Embryonic facial prominence (tissue), 1 donor: ENCODE measurements at regions not wholly inside any gene's neighbourhood (a gene's known extent, or its start where the extent isn't known, plus 50 kb on each side); places are given as distances from the start of the nearest gene placed in this dataset.
A peak's percentile ranks its signal among the peaks of the same experiment; 100 is the strongest.

Experiments
- DNase-seq: peaks from one replicate; pipeline ENCODE4 v3.0.0-alpha.2; 2016; ENCODE audit errors: extremely low spot score

DNA sequence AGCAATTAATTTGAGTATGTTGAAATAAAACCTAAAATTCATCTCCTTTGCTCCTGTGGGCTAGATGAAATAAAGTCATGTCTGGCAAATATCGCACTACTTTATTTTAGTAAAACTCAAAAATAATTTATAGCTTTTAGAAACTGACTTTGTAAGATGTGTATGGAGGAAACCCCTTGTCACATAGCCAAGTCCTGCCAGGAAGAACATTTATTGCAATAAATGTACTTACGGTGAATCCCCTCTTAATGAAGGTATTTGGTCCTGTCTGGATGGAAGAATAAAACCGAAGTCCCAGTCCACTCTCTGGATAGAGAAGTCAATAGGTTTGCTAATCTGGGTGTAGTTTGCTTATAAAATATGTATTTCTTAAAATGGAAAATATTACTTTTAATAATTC is 1226.8 kb upstream of the MAP3K7 start:
- no peak for DNase-seq

DNA sequence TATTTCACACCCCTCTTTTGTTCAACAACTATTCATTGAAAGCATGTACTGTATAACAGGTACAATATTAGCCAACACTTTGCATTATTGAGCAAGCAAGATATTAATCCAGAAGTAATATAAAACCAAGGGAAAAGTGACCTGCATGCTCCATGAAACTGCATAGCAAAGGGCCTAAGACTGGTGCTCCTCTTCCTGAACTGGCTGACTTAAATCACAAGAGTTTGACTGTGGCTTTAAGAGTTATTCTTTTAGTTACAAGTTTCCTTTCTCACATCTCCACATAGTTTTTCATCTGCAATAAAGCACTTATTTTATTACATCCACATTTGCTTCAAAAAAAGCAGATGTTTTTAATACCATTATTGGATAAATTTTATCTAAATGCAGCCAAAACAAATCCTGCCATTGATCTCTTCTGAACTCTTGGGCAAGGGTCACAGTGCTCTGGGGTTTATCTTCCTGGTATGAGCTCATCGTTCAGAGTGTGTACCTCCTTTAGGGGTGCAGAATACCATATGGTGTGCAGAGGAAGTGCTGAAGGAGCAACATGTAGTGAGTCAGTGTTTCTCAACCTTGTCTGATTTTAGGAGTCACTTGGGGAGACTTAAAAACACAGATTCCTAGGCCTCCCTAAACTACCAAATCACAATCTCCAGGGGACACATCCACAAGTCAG is 1225.9 kb upstream of the MAP3K7 start:
- DNase-seq: peak; percentile 9

DNA sequence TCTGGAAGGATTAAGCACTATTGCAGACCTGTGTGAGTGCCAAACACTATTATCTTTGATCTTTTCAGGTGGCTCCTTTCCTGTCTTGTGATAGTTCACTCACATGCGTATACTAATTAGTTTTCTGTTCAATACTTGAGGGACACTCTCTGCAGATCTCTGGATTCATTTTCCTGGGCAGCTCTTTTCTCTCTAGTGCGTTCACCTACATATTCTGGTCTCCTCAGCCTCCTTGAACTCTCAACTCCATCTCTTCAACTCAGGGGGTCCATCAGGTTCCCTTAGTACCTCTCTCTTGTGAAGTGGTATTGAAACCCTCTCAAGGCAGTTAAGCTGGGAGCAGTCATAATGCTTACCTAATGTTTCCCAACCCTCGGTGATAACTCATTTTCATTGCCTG is 1218.1 kb upstream of the MAP3K7 start:
- DNase-seq: no peak

DNA sequence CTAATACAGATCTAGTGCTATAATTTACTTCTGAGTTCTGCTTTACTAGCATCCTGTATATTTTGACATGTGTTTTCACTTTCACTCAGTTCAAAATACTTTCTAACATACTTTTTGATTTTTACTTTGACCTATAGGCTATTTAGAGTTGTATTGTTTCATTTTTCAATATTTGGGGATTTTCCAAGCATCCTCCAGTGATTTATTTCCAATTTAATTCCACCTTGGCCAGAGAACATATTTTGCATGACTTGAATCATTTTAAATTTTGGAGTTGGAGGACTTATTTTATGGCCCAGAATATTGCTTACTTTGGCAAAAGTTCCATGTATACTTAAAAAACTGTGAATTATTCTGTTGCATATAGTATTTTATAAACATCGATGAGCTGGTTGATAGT is 1215.6 kb upstream of the MAP3K7 start:
- DNase-seq: no peak

DNA sequence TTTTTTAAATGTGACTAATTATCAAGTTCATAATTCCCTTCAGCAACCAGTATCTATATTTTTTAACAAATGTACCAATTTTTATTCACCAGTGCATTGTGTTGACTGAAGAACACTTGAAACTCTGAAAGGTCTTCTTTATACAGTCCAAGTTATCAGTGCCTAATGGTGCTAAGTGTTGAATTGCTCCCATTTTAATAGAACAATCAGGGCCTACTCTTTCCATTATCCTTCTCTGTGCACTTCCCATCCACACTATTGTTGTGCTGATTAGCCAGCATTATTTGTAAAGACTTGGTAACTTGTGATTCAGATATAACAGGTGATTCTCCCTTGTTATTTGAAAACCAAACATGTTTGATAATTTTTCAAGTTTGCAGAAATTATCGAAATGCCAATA is 1209.7 kb upstream of the MAP3K7 start:
- no peak for DNase-seq

DNA sequence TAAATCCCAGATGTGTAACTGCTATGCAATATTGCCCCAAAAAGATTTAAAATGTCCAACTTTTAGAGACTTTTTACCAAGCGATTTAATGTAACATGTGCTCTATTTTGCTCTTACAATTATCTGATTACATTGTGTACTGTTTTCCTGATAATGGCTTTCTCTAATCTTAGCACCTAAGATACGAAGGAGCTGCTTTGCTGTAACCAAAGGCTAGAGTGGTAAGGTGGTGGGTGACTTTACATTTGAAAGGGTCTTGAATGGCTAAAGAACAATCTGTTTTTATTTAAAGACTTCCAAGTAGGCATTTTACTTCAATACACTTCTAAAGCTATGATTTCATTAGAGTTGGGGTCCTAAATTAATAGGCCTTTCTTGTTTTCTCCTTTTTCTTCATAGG is 1201.6 kb upstream of the MAP3K7 start:
- DNase-seq: no peak

DNA sequence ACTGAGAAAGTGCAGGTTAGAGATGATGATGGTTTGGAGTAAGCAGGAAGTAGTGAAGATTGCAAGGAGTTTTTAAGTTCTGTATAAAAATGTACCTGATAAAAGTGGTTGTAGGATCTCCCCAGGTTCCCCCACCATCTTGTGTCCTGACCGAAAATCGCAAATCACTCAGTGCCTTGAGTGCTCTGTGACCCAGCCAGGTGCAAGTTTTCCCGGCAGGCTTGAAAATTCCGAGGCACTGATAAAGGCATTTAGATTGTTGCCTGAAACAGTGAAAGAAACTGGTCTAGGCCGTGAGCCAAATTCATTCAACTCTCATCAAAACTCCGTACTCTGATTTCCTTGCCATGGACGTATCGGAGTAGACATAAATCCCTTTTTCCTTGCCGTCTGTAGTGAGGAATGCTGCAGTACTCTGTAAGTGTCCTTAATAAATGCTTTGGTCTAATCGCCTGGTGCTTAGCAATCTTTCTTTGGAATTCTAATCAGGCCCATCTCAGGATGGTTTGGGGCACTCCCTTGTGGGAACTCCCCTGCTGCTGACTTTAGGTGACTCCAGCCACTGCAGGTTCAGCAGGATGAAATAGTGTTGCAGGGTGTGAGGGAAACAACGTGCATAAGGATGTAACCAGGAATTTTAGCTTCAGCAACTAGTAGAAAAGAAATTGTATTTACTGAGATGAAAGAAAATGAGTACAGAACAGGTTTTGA is 1199.8 kb upstream of the MAP3K7 start:
- DNase-seq: no peak

DNA sequence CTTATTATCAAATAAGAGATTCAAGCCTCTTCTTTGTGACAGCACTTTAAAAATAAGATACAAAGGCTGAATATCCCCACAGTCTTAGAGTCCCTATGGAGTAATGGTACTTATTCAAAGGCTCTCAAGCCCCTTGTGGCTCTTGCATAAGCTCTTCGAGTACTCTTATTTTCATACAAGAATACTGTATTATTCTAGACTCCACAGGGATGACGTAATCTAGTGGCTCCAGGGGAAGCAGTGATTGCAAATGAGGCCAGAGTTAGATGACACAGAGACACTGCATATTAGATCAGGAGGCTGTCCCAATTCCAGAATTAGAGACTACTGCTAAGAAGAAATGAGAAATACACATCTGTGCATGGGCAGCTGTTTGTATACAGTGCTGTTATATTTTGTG is 1195.9 kb upstream of the MAP3K7 start:
- DNase-seq: no peak

DNA sequence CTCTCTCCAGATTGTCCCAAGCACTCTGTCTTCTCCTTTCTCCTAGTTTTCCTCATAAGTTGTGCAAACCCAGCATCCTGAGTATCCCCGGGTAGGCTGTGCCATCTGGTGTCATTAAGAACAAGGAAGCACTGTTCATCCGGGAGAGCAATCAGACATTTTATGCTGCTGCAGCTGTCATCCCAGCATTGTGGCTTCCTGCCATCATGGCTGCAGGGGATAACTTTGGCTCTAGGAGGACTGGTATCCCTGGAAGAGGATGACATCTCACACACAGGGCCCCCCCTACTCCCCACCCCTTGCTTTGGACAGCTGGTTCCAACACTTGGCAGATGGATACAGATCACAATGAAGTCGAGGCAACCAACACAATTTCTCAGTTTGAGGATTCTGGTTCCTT is 1195.1 kb upstream of the MAP3K7 start:
- no peak for DNase-seq

DNA sequence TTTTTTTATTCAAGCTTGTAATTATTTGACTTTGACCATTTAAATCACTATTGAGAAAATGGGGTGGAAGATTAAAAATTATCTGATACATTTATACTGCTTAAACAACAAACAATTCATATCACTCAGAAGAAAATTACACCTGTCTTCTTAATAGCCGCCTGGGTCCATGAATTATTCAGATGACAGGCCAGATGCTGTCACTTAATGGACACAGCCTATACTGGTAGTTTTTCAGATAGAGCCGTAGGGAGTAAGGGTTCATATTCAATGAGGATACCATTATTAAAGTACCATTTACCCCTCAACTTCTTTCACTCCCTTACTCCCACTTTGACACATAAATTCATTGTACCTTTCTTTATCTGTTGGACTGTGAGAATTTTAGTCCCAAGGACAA is 1193.4 kb upstream of the MAP3K7 start:
- DNase-seq: no peak

DNA sequence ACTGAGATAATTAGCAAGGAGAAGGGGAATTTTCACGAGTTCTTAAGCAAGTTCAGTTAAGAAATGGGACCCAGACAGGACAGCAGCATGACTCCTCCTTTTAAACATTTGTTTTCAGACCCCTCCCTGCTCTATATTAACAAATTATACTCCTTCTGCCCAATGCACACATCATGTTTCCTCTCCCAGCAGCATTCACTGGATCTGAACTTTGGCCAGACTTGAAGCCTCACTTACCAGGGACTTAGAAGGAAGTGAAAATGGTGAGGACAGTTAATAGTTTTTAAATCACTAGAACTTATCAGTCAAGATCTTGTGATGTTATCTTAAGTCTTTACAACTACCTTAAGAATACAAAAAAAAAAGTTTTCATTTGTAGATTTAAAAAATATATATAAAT is 1174.7 kb upstream of the MAP3K7 start:
- no peak for DNase-seq

DNA sequence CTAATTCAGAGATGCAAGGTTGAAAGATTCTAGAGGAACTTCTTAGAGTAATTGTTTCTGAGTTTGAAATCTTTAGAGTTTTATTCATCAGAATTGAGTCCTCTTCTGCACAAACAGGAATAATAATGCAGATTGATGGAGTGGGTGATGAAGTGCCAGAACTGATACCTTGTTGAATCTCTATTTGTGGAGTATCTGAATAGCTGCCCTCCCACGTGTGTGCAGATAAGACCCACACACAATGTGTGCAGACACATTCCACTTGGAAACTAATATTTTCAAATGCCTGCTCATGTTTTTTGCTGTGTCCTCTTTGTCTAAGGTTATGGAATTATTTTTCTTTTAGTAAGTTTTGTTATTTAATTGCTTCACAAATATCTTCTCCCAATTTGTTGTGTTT is 1167.8 kb upstream of the MAP3K7 start:
- no peak for DNase-seq

DNA sequence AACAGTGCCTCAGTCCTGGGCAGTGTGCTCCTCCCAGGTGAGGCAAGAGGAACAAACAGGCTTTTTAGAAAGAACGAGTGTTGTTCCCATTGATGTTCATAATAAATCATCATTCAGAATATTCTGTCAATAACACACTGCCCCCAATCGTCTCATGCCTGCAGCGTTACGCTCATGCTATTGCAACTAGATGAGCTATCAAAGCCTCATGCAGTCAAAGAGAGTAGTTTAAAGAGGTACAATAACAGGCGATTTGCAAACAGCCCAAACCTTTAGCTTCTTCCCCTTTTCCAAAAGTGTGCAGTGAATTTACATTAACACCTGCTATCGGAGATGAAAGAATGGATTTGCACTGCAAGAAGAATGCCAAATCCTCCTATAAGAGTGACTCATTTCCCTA is 1164.7 kb upstream of the MAP3K7 start:
- DNase-seq: no peak

DNA sequence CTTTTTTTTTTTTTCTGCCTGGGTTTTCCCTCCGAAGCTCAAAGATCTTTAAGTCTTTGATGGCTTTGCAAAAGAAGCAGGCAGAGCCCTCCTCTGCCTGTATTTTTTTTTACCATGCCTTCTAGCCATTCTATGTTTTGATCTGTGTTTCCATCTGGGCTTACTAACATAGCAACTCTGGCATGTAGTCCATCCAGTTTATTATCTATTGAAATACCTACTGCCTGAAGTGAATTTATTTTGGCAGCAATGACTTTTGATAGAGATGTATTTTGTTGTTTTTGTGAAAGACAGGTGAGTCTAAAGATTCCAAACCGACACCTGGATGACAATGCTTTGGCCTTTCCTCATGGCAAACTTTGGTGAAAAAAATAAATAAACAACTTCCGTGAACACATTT is 1157.7 kb upstream of the MAP3K7 start:
- no peak for DNase-seq

DNA sequence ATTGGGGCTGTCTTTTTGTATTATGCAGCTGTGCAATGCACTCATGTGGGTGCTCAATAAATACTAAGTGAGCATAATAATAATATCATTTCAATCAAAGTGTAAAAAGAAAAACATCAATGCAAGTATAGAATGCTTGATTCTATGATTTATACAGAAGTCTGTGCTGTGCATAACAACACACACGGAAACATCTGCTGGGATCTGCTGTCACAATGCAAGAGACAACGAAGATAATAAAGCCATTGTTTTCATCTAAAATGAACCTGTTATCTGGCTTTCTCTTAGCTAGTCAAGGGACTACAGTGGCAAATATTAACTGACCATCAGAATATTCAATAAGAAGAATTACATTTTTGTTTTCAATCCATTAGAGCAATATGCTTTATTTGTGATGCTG is 1156.9 kb upstream of the MAP3K7 start:
- no peak for DNase-seq

DNA sequence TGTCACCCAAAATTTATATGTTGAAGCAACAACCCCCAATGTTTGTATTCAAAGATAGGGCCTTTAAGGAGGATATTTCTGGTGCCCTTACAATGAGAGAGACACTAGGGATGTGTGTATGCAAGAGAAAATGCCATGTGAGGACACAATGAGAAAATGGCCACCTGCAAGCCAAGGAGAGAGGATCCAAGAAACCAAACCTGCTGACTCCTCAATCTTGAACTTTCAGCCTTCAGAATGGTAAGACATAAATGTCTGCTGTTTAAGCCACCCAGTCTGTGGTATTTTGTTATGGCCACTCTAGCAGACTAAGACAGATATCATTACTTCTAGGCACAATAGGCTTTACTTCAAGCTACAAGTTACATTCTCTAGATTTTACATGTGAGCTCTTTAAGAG is 1145.1 kb upstream of the MAP3K7 start:
- no peak for DNase-seq

DNA sequence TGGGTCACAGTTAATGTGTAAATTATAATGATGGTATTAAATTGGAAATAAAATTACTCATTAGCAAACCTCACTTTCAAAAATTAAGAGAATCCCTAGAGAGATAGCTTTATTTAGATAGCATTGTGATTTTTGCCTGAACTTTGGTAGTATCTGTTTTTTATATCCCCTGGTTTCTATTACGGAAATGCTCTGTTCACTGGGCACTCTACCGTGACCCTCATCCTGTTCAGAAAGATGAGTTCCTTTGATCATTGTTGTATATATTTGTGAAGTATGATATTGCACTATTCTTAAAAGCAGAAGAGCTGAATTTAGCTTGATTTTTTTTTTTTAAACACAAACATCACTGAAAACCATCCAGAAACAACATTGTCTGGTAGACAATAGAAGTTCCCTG is 1143.8 kb upstream of the MAP3K7 start:
- no peak for DNase-seq

DNA sequence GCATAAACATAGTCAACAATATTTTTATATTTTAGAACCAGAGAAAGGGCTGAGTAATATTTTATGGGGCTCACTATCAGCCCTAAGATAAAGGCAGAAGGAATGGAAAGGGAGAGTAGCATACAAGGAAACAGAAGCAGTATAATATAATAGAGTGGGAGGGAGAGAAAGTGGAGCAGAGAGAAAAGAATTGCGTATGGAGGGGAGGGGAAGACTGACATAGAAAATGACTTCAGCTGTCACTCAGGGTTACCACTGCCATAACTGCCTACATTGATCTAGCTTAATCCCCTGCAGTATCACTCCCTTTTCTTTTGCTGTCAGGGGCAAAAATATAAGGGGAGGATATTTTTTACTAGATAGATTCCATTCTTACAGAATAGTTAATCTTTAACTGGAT is 1133.5 kb upstream of the MAP3K7 start:
- DNase-seq: no peak

DNA sequence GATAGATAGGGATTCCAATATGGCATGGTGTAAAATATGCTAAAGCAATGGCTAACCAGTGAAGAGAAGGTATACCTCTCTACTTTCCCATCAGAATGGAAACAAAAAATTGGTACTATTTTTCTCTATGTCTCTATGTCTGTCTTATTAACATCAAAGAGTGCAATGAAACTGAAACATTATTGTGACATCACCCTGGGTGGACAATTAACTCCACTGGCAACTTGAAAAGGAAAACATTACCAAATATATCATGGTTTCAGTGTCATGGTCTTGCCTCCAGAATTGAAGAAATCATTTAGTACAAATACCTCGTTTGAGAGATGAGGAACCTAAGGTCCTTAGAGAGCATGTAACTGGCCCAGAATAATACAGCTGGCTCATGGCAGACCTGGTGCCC is 1132.5 kb upstream of the MAP3K7 start:
- no peak for DNase-seq

DNA sequence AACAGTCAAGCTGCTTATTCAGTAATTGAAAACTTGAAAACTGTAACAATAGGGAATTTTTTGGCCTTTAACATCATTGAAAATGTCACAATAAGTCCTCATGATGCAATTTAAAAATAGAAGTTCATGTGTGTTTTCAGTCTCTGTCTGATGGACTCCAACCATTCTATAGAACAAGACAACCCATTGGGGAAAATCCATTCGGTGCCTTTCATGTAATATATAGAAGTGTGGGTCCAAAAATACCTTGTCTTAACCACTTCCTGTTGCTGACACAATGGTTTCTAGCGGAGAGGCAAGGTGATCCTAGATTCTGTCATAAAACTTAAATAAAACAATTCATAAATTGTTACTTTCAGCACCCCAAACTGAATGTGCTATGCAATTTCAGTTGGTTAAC is 1131.3 kb upstream of the MAP3K7 start:
- no peak for DNase-seq

DNA sequence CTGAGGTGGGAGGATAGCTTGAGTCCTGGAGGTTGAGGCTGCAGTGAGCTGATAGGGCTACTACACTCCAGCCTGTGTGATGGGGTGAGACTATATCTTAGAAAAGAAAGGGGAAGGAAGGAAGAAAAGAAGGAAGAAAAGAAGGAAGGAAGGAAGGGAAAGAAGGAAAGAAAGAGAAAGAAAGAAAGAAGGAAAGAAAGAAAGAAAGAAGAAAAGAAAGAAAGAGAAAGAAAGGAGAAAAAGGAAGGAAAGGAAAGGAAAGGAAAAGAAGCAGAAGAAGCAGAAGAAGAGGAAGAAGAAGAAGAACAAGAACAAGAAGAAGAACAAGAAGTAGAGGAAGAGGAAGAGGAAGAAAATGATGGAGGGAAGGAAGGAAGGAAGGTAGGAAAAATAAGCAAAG is 1130.2 kb upstream of the MAP3K7 start:
- no peak for DNase-seq

DNA sequence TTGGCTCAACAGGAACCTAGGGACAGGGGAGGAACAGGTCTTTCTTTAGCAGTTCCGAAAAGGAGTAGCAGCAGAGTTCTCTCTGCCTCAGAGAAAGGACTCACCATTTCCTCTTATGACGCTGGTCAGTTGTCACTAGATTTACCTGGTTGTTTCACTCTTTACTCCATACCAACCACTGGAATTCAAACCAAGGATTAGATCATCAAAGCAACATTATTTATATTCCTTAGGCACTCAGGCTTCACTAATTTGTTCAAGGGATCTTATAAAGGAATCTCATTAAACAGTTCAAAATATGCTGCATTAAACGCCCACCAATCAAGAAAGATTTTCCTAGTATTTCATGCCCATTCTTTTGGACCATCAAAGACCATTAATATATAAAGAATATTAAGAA is 1129.5 kb upstream of the MAP3K7 start:
- DNase-seq: no peak

DNA sequence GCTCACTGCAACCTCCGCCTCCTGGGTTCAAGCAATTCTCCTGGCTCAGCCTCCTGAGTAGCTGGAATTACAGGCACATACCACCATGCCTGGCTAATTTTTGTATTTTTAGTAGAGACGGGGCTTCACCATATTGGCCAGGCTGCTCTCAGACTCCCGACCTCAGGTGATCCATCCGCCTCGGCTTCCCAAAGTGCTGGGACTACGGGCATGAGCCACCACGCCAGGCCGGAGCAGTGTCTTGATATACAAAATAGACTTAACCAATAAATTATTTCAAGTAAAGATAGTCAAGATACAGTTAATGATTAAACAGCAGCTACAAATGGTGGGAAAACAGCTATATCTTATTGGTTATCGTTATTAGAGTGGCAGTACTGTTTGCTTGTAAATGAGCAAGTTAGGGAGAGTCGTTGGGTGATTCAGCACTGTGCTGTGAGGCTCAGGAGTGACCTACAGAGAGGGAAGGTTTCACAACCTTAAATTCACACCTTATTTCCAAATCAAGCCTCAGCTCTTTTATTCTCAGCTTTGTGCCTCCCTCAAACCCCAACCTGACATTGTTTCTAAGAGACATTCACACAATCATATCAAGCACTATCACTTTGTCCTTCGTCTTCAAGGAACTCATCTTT is 1128.4 kb upstream of the MAP3K7 start:
- no peak for DNase-seq
